Thoracic aorta (tissue), 2 donors: ENCODE measurements at regions not wholly inside any gene's neighbourhood (a gene's known extent, or its start where the extent isn't known, plus 50 kb on each side); places are given as distances from the start of the nearest gene placed in this dataset.

Experiments used
- ATAC-seq: fragments of 150-250 bp; one replicate; pipeline ENCODE4 v1.8.0; 2017; ENCODE audit warnings: low read depth; ENCODE audit not compliant: insufficient number of reproducible peaks, low FRiP score
- DNase-seq: peaks from one replicate; pipeline ENCODE4 v3.0.0-alpha.2; 2020; ENCODE audit warnings: low spot score
- H3K27ac ChIP-seq, 2 donors: fragments of 200-600 bp; sonication (generic); 1 replicate in 1 of 2; 2 replicates in 1 of 2; pipeline ENCODE4 v1.5.1; 2016; ENCODE audit warnings: mild to moderate bottlenecking in 2 of 2, moderate library complexity in 2 of 2
- H3K27me3 ChIP-seq: fragments of 200-600 bp; sonication (generic); replicated peaks from 2 replicates; pipeline ENCODE4 v1.6.0; 2016; ENCODE audit warnings: mild to moderate bottlenecking; ENCODE audit not compliant: insufficient read depth
- H3K36me3 ChIP-seq: fragments of 200-600 bp; sonication (generic); one replicate; pipeline ENCODE4 v1.5.1; 2016
- H3K4me1 ChIP-seq, 2 donors: fragments of 200-600 bp; sonication (generic); 1 replicate in 1 of 2; 2 replicates in 1 of 2; pipeline versions ENCODE4 v1.5.1 to v1.6.0; 2016; ENCODE audit warnings: low read depth in 2 of 2, mild to moderate bottlenecking in 1 of 2; ENCODE audit not compliant: control insufficient read depth in 1 of 2
- H3K4me3 ChIP-seq: fragments of 200-600 bp; sonication (generic); 2 replicates; pipeline ENCODE4 v1.5.1; 2016; ENCODE audit warnings: mild to moderate bottlenecking
- H3K9me3 ChIP-seq: fragments of 200-600 bp; sonication (generic); 2 replicates; pipeline ENCODE4 v1.5.1; 2016
- CTCF ChIP-seq: fragments of 200-600 bp; sonication (generic); IDR thresholded peaks from one replicate; pipeline ENCODE4 v1.5.1; 2019; ENCODE audit warnings: antibody characterized with exemption

- no peak overlapping the region for H3K27ac ChIP-seq
- H3K27me3 ChIP-seq: no peaks in the 10 kb centered on the region
- no peak for TF ChIP-seq CTCF
- ATAC-seq (no peak), DNase-seq (no peak)
- H3K36me3 ChIP-seq: no peaks in the 10 kb centered on the region
- no peaks in the 10 kb centered on the region for H3K4me1 ChIP-seq
- H3K4me3 ChIP-seq: no peak overlapping the region
- H3K9me3 ChIP-seq: no peaks in the 10 kb centered on the region
These were observed 164.8 kb upstream of the MAN1A1 start for GRCh38 chr6:119514345-119514744.

GRCh38 chr6:119511024-119511423, 161.5 kb upstream of the MAN1A1 start:
- H3K27me3 ChIP-seq: no peaks in the 10 kb centered on the region
- ATAC-seq: no peak

GRCh38 chr6:119510246-119510645, 160.7 kb upstream of the MAN1A1 start:
- DNase-seq (no peak), ATAC-seq (no peak)
- Histone ChIP-seq H3K9me3 (no peaks in the 10 kb centered on the region), H3K4me3 (no peak overlapping the region), H3K27ac (no peak overlapping the region), H3K4me1 (no peaks in the 10 kb centered on the region), H3K27me3 (no peaks in the 10 kb centered on the region), H3K36me3 (no peaks in the 10 kb centered on the region)
- no peak for TF ChIP-seq CTCF

More at GRCh38 chr6:119511024-119511423, 161.5 kb upstream of the MAN1A1 start:
- H3K4me1 ChIP-seq: no peaks in the 10 kb centered on the region
- H3K9me3 ChIP-seq: no peaks in the 10 kb centered on the region
- H3K27ac ChIP-seq: no peak overlapping the region
- no peak overlapping the region for H3K4me3 ChIP-seq
- DNase-seq: no peak
- no peak for TF ChIP-seq CTCF
- H3K36me3 ChIP-seq: no peaks in the 10 kb centered on the region

- no peaks in the 10 kb centered on the region for H3K4me1 ChIP-seq
- H3K36me3 ChIP-seq: no peaks in the 10 kb centered on the region
- H3K4me3 ChIP-seq: no peak overlapping the region
- no peaks in the 10 kb centered on the region for H3K27me3 ChIP-seq
- no peak for TF ChIP-seq CTCF
- DNase-seq (no peak), ATAC-seq (no peak)
- no peak overlapping the region for H3K27ac ChIP-seq
- H3K9me3 ChIP-seq: no peaks in the 10 kb centered on the region
These were observed 157.1 kb upstream of the MAN1A1 start for GRCh38 chr6:119506631-119507174.

GRCh38 chr6:119501798-119502483, 152.4 kb upstream of the MAN1A1 start:
- DNase-seq: no peak

More at GRCh38 chr6:119501798-119502483, 152.4 kb upstream of the MAN1A1 start:
- TF ChIP-seq CTCF: no peak
- H3K27ac ChIP-seq: no peak overlapping the region
- no peaks in the 10 kb centered on the region for H3K9me3 ChIP-seq
- H3K27me3 ChIP-seq: no peaks in the 10 kb centered on the region
- H3K4me3 ChIP-seq: no peak overlapping the region
- ATAC-seq: no peak
- H3K4me1 ChIP-seq: no peaks in the 10 kb centered on the region
- H3K36me3 ChIP-seq: no peaks in the 10 kb centered on the region
